IMR-90 (cell line): ENCODE measurements at regions not wholly inside any gene's neighbourhood (a gene's known extent, or its start where the extent isn't known, plus 50 kb on each side); places are given as distances from the start of the nearest gene placed in this dataset.

Experiments
- BHLHE40 ChIP-seq: fragments of 150-350 bp; IDR thresholded peaks from 2 replicates; pipeline ENCODE4 v1.6.1; 2016; ENCODE audit warnings: mild to moderate bottlenecking, low read depth, low read length
- CEBPB ChIP-seq: IDR thresholded peaks from 2 replicates; pipeline ENCODE4 v1.6.1; 2012; ENCODE audit warnings: low read depth, low read length, improper control_type of control experiment
- MAFK ChIP-seq: IDR thresholded peaks from 2 replicates; pipeline ENCODE4 v1.6.1; 2012; ENCODE audit warnings: low read depth, low read length, improper control_type of control experiment
- MAZ ChIP-seq: IDR thresholded peaks from 2 replicates; pipeline ENCODE4 v1.6.1; 2012; ENCODE audit warnings: low read depth, mild to moderate bottlenecking, low read length, improper control_type of control experiment, moderate library complexity, borderline replicate concordance
- MXI1 ChIP-seq: IDR thresholded peaks from 2 replicates; pipeline ENCODE4 v1.6.1; 2012; ENCODE audit warnings: low read depth, mild to moderate bottlenecking, low read length, moderate library complexity, borderline replicate concordance
- NFE2L2 ChIP-seq: fragments of 150-350 bp; IDR thresholded peaks from 2 replicates; pipeline ENCODE4 v1.6.1; 2016; ENCODE audit warnings: low read depth, mild to moderate bottlenecking, low read length
- POLR2A ChIP-seq: IDR thresholded peaks from 2 replicates; pipeline ENCODE4 v1.6.1; 2012; ENCODE audit warnings: mild to moderate bottlenecking, low read depth, low read length
- RAD21 ChIP-seq: IDR thresholded peaks from 2 replicates; pipeline ENCODE4 v1.6.1; 2012; ENCODE audit warnings: low read length, improper control_type of control experiment
- RCOR1 ChIP-seq: IDR thresholded peaks from 2 replicates; pipeline ENCODE4 v1.6.1; 2012; ENCODE audit warnings: mild to moderate bottlenecking, low read length, improper control_type of control experiment; ENCODE audit not compliant: insufficient replicate concordance
- RFX5 ChIP-seq: IDR thresholded peaks from 2 replicates; pipeline ENCODE4 v1.8.0; 2012; ENCODE audit warnings: low read depth, mild to moderate bottlenecking, low read length, moderate library complexity
- SMC3 ChIP-seq: fragments of 150-350 bp; IDR thresholded peaks from 2 replicates; pipeline ENCODE4 v1.6.1; 2016; ENCODE audit warnings: low read depth, mild to moderate bottlenecking, antibody characterized with exemption, low read length, moderate library complexity
- TF ChIP-seq, protein P1 (sequence below): conservative IDR thresholded peaks from 2 replicates; pipeline ENCODE4 v1.5.1; 2012; ENCODE audit warnings: mild to moderate bottlenecking, low read depth, low read length, improper control_type of control experiment
- TF ChIP-seq, protein P2 (sequence below): fragments of 150-350 bp; IDR thresholded peaks from 2 replicates; pipeline ENCODE4 v1.6.1; 2016; ENCODE audit warnings: low read depth, mild to moderate bottlenecking, low read length, moderate library complexity, borderline replicate concordance
- TF ChIP-seq, protein P3 (sequence below): fragments of 150-350 bp; IDR thresholded peaks from 2 replicates; pipeline ENCODE4 v1.6.1; 2017; ENCODE audit warnings: mild to moderate bottlenecking, antibody characterized with exemption, low read length, low read depth

DNA sequence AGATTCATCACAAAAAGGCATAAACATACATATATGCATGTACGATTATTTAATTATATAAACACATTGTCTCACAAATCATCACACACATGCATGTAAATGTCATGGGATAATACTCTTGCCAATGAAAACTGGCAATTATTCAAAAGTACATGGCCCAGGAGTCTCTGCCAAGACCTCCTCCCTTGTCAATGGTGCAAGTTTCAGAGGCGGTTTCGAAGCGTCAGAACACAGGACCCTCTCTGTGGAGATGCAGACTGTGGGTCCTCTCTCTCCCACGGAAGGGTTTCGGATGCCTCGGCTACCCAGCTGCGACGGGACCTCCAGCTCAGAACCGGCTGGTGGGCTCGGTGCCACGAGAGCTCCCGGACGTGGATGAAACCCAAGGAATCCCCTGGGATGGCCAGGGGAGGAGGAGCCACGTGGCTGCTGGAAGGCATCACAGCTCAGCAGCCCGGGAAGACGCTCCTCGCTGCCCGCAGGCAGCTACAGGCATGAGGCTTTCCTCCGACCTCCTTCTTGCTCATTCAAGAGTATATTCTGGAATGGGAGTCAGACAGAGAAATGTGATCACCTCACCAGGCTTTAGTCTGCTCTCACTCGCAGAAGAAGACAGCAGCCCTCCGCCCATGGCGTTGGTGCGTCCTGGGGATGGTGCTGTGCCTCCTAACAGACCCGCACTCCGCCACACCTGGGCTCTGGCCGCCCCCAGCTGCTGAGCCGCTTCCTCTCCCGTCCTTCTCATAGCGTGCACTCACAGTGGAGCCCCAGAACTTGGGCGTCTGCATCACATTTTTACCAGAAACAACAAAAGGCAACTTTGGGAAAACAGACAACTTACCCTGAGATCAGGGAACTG, 308.8 kb downstream of the IRX2 start:
- TF ChIP-seq, protein P1, sequence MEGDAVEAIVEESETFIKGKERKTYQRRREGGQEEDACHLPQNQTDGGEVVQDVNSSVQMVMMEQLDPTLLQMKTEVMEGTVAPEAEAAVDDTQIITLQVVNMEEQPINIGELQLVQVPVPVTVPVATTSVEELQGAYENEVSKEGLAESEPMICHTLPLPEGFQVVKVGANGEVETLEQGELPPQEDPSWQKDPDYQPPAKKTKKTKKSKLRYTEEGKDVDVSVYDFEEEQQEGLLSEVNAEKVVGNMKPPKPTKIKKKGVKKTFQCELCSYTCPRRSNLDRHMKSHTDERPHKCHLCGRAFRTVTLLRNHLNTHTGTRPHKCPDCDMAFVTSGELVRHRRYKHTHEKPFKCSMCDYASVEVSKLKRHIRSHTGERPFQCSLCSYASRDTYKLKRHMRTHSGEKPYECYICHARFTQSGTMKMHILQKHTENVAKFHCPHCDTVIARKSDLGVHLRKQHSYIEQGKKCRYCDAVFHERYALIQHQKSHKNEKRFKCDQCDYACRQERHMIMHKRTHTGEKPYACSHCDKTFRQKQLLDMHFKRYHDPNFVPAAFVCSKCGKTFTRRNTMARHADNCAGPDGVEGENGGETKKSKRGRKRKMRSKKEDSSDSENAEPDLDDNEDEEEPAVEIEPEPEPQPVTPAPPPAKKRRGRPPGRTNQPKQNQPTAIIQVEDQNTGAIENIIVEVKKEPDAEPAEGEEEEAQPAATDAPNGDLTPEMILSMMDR = no peak
- TF ChIP-seq POLR2A (no peak), RAD21 (no peak), SMC3 (no peak), MXI1 (no peak), MAZ (no peak), CEBPB (no peak), BHLHE40 (no peak), NFE2L2 (no peak), RFX5 (no peak), MAFK (no peak), RCOR1 (no peak)
- TF ChIP-seq, protein P2, sequence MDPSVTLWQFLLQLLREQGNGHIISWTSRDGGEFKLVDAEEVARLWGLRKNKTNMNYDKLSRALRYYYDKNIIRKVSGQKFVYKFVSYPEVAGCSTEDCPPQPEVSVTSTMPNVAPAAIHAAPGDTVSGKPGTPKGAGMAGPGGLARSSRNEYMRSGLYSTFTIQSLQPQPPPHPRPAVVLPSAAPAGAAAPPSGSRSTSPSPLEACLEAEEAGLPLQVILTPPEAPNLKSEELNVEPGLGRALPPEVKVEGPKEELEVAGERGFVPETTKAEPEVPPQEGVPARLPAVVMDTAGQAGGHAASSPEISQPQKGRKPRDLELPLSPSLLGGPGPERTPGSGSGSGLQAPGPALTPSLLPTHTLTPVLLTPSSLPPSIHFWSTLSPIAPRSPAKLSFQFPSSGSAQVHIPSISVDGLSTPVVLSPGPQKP = no peak
- TF ChIP-seq, protein P3, sequence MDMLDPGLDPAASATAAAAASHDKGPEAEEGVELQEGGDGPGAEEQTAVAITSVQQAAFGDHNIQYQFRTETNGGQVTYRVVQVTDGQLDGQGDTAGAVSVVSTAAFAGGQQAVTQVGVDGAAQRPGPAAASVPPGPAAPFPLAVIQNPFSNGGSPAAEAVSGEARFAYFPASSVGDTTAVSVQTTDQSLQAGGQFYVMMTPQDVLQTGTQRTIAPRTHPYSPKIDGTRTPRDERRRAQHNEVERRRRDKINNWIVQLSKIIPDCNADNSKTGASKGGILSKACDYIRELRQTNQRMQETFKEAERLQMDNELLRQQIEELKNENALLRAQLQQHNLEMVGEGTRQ = no peak
